ENCODE measurements at regions not wholly inside any gene's neighbourhood (a gene's known extent, or its start where the extent isn't known, plus 50 kb on each side); places are given as distances from the start of the nearest gene placed in this dataset.

DNA sequence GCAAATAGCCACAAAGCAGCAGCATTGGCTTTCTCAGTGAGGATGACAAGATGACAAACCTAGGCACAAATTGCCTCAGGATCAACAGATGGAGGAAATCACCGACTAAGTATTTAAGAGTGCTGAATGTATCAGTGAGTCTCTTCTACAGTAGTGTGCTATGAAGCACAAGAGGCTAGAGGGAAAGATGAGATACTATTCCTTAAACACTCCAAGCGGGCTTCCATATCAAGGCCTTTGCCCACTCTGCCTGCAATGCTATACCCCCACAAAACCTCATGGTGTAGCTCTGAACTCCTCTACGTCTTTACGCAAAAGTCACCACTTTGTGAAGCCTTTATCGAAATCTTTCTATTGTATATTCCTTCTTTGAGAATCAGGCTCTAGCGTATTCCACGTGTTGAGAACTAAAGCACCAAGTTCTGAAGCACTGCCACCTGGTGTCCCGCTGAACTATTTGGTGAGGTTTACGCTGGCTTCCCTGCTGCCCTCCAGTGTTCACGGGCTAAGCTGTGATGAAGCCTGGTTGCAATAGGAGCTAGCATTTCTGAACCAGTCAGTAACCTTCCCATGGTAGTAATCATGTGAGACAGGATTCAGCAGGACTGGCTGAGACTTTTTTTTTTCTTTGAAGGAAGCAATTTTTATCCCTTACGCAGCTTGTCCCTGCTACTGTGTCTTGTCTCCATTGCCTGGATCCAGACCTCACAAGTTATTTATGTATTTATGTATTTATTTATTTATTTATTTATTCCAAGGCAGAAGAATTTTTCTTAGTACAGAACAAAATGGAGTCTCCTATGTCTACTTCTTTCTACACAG lies 426.5 kb upstream of the OR4E1 start:
- TF ChIP-seq RAD21 (IDR thresholded peaks at IDR 0.05; ENCODE audit: low read depth) = peak; percentile 14; the same call in 1 of the 2 replicates
- TF ChIP-seq CEBPB (IDR thresholded peaks at IDR 0.05) = no peak
- TF ChIP-seq, protein P1, sequence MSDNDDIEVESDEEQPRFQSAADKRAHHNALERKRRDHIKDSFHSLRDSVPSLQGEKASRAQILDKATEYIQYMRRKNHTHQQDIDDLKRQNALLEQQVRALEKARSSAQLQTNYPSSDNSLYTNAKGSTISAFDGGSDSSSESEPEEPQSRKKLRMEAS (IDR thresholded peaks at IDR 0.05) = no peak
- TF ChIP-seq NFIC (IDR thresholded peaks at IDR 0.05) = no peak
- TF ChIP-seq ZBTB7A (IDR thresholded peaks at IDR 0.05; ENCODE audit: low read depth) = no peak
- TF ChIP-seq FOXM1 (IDR thresholded peaks at IDR 0.05; ENCODE audit: borderline replicate concordance, low read depth) = no peak

DNA sequence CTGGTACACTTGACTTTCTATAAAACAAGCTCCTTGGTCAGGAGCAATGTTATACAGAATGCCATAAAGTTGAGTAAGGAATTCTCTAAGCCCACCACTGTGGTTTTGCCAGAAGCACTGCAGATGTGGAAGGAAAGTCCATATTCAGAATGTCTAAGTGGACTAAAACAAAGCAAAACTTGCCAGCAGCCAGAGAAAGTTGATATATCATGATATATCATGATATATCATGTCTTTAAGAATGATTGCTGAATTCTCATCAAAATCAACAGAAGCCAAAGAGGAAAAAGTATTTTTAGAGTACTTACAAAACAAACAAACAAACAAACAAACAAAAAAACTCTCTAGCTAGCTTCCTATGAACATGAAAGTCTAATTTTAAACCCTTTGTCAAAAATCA lies 424.8 kb upstream of the OR4E1 start:
- no peak for TF ChIP-seq TEAD4 (IDR thresholded peaks at IDR 0.05)
- TF ChIP-seq TAF1 (IDR thresholded peaks at IDR 0.05; ENCODE audit: low read depth) = no peak
- no peak for TF ChIP-seq RAD21 (IDR thresholded peaks at IDR 0.05; ENCODE audit: low read depth)
- TF ChIP-seq NFIC (IDR thresholded peaks at IDR 0.05) = no peak
- no peak for TF ChIP-seq YY1 (IDR thresholded peaks at IDR 0.05; ENCODE audit: low read depth)
- TF ChIP-seq TCF12 (IDR thresholded peaks at IDR 0.05; ENCODE audit: low read depth) = no peak
- TF ChIP-seq CEBPB (IDR thresholded peaks at IDR 0.05) = no peak
- TF ChIP-seq CREB1 (IDR thresholded peaks at IDR 0.05; ENCODE audit: low read depth) = no peak
- TF ChIP-seq, protein P2, sequence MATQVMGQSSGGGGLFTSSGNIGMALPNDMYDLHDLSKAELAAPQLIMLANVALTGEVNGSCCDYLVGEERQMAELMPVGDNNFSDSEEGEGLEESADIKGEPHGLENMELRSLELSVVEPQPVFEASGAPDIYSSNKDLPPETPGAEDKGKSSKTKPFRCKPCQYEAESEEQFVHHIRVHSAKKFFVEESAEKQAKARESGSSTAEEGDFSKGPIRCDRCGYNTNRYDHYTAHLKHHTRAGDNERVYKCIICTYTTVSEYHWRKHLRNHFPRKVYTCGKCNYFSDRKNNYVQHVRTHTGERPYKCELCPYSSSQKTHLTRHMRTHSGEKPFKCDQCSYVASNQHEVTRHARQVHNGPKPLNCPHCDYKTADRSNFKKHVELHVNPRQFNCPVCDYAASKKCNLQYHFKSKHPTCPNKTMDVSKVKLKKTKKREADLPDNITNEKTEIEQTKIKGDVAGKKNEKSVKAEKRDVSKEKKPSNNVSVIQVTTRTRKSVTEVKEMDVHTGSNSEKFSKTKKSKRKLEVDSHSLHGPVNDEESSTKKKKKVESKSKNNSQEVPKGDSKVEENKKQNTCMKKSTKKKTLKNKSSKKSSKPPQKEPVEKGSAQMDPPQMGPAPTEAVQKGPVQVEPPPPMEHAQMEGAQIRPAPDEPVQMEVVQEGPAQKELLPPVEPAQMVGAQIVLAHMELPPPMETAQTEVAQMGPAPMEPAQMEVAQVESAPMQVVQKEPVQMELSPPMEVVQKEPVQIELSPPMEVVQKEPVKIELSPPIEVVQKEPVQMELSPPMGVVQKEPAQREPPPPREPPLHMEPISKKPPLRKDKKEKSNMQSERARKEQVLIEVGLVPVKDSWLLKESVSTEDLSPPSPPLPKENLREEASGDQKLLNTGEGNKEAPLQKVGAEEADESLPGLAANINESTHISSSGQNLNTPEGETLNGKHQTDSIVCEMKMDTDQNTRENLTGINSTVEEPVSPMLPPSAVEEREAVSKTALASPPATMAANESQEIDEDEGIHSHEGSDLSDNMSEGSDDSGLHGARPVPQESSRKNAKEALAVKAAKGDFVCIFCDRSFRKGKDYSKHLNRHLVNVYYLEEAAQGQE (IDR thresholded peaks at IDR 0.05; ENCODE audit: low read depth) = no peak
- no peak for TF ChIP-seq FOXM1 (IDR thresholded peaks at IDR 0.05; ENCODE audit: borderline replicate concordance, low read depth)
- TF ChIP-seq EGR1 (IDR thresholded peaks at IDR 0.05) = no peak
- TF ChIP-seq EP300 (IDR thresholded peaks at IDR 0.05; ENCODE audit: borderline replicate concordance) = no peak
- TF ChIP-seq, protein P1 (IDR thresholded peaks at IDR 0.05) = no peak

DNA sequence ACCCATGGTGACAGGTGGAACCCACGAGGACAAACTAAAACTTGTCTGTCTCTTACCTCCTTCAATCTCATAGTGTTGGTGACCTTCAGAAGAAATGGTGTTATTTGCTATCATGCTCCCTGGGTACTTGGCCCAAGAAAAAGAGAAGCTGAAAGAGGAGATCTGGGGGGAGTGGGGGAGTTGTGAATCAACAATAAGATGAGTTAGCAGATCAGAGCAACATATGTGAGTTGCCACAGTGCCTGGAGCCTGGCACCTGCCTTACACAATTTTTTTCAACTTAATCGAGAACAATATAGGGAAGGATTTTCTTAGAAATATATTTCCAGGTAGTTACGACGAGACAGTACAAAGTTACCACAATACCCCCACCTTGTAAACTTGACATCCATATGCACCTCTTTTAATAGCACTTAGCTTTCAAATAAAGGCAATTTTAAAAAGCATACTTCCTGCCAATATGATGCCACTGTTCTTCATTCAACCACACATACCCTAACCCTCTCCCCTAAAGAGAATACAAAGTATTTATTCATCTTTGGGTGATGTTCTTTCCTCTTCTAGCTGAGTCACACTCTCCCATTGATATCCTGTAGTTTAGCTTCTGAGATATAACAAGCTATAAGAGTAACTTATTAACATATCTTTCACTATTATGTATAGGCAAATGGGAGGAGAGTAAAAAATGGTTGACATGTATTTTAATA lies 424.1 kb upstream of the OR4E1 start:
- TF ChIP-seq RAD21 (IDR thresholded peaks at IDR 0.05; ENCODE audit: low read depth) (no peak), FOXM1 (IDR thresholded peaks at IDR 0.05; ENCODE audit: borderline replicate concordance, low read depth) (no peak), ZBTB7A (IDR thresholded peaks at IDR 0.05; ENCODE audit: low read depth) (no peak), TCF12 (IDR thresholded peaks at IDR 0.05; ENCODE audit: low read depth) (no peak), EP300 (IDR thresholded peaks at IDR 0.05; ENCODE audit: borderline replicate concordance) (no peak), NFIC (IDR thresholded peaks at IDR 0.05) (no peak), CREB1 (IDR thresholded peaks at IDR 0.05; ENCODE audit: low read depth) (no peak), TAF1 (IDR thresholded peaks at IDR 0.05; ENCODE audit: low read depth) (no peak)
- TF ChIP-seq, protein P3, sequence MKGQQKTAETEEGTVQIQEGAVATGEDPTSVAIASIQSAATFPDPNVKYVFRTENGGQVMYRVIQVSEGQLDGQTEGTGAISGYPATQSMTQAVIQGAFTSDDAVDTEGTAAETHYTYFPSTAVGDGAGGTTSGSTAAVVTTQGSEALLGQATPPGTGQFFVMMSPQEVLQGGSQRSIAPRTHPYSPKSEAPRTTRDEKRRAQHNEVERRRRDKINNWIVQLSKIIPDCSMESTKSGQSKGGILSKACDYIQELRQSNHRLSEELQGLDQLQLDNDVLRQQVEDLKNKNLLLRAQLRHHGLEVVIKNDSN (IDR thresholded peaks at IDR 0.05) = no peak
- TF ChIP-seq, protein P1 (IDR thresholded peaks at IDR 0.05) = no peak

DNA sequence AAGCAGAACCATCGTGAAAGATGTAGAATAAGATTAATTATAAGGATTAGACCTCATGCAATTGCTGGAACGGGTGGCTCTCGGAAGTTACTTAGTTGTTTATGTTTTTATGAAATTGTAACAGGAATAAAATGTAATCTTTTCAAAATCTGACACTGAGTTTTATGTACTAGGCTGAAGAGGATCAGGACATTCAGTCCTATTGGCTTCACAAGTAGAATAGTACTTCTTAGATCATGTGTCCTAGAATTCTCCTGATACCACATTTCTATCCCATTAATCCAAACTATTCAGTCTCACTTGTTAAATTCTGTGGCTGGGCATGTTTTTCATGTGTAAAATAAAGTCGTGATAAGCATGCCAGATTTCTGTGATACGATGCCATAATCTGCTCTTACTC lies 423.5 kb upstream of the OR4E1 start:
- no peak for TF ChIP-seq CREB1 (IDR thresholded peaks at IDR 0.05; ENCODE audit: low read depth)
- no peak for TF ChIP-seq EP300 (IDR thresholded peaks at IDR 0.05; ENCODE audit: borderline replicate concordance)
- TF ChIP-seq NFIC (IDR thresholded peaks at IDR 0.05) = no peak
- no peak for TF ChIP-seq TAF1 (IDR thresholded peaks at IDR 0.05; ENCODE audit: low read depth)
- TF ChIP-seq FOXM1 (IDR thresholded peaks at IDR 0.05; ENCODE audit: borderline replicate concordance, low read depth) = no peak
- TF ChIP-seq, protein P3 (IDR thresholded peaks at IDR 0.05) = no peak
- TF ChIP-seq, protein P2 (IDR thresholded peaks at IDR 0.05; ENCODE audit: low read depth) = no peak
- TF ChIP-seq TEAD4 (IDR thresholded peaks at IDR 0.05) = no peak
- TF ChIP-seq RAD21 (IDR thresholded peaks at IDR 0.05; ENCODE audit: low read depth) = no peak
- TF ChIP-seq ZBTB7A (IDR thresholded peaks at IDR 0.05; ENCODE audit: low read depth) = no peak
- TF ChIP-seq, protein P1 (IDR thresholded peaks at IDR 0.05) = no peak
- no peak for TF ChIP-seq EGR1 (IDR thresholded peaks at IDR 0.05)

DNA sequence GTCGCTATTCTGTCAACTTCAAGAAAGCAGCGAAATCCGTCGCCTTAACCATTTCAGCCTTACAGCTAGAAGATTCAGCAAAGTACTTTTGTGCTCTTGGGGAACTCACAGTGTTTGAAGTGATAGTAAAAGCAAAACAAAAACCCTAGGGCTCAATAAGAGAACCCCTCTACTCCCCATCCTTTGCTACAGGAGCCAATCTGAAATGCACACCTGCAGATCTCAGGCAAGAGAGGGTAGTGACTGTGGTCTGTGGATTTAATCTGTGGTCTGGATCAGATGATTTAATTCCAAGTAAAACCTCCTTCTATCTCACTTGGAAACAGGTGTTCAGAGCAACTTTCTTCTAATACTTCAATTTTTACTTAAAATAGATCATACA lies 422.9 kb upstream of the OR4E1 start:
- TF ChIP-seq TAF1 (IDR thresholded peaks at IDR 0.05; ENCODE audit: low read depth) (no peak), TCF12 (IDR thresholded peaks at IDR 0.05; ENCODE audit: low read depth) (no peak), TEAD4 (IDR thresholded peaks at IDR 0.05) (no peak)
- TF ChIP-seq, protein P3 (IDR thresholded peaks at IDR 0.05) = no peak
- TF ChIP-seq, protein P1 (IDR thresholded peaks at IDR 0.05) = no peak
